HG02763 (cell line): ENCODE measurements at regions not wholly inside any gene's neighbourhood (a gene's known extent, or its start where the extent isn't known, plus 50 kb on each side); places are given as distances from the start of the nearest gene placed in this dataset.
A peak's percentile ranks its signal among the peaks of the same experiment; 100 is the strongest.

Experiments used
- ATAC-seq: cut with Tn5 transposase; IDR thresholded peaks from one replicate; pipeline ENCODE4 v1.9.1; 2021; ENCODE audit warnings: mild to moderate bottlenecking, moderate library complexity; ENCODE audit not compliant: unreplicated experiment

- no peak for ATAC-seq
These were observed 565.5 kb downstream of the EPM2A start for GRCh38 chr6:145169726-145170224.

DNA sequence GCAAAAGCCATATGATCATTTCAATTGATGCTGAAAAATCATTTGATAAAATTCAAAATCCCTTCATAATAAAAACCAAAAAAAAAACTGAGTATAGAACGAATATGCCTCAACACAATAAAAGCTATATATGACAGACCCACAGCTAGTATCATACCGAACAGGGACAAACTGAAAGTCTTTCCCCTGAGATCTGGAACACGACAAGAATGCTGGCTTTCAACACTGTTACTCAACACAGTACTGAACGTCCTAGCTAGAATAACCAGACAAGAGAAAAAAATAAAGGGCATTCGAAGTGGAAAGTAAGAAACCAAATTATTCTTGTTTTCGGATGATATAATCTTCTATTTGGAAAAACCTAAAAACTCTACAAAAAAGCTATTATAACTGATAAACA, 559.9 kb downstream of the EPM2A start:
- ATAC-seq, result no peak

DNA sequence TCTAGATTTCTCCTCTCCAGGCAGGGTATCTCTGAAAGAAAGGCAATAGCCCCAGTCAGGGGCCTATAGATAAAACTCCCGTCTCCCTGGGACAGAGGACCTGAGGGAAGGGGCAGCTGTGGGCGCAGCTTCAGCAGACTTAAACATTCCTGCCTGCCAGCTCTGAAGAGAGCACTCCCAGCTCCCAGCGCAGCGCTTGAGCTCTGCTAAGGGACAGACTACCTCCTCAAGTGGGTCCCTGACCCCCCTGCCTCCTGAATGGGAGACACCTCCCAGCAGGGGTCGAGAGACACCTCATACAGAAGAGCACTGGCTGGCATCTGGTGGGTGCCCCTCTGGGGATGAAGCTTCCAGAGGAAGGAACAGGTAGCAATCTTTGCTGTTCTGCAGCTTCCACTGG, 556.9 kb downstream of the EPM2A start:
- no peak for ATAC-seq

- ATAC-seq, result no peak
These were observed 547.7 kb downstream of the EPM2A start for GRCh38 chr6:145187491-145188206.

- ATAC-seq, result no peak
These were observed 545.5 kb downstream of the EPM2A start for GRCh38 chr6:145189836-145190235.

GRCh38 chr6:145194389-145194788, 540.9 kb downstream of the EPM2A start:
- no peak for ATAC-seq

GRCh38 chr6:145199961-145200360, 535.4 kb downstream of the EPM2A start:
- no peak for ATAC-seq

GRCh38 chr6:145204301-145204700, 531.0 kb downstream of the EPM2A start:
- no peak for ATAC-seq

- ATAC-seq, result no peak
These were observed 528.9 kb downstream of the EPM2A start for GRCh38 chr6:145206247-145206907.

- no peak for ATAC-seq
These were observed 526.8 kb downstream of the EPM2A start for GRCh38 chr6:145208474-145208873.

- no peak for ATAC-seq
These were observed 526.0 kb downstream of the EPM2A start for GRCh38 chr6:145209272-145209671.

GRCh38 chr6:145212813-145213212, 522.5 kb downstream of the EPM2A start:
- peak; percentile 29 for ATAC-seq

- ATAC-seq, result peak; percentile 70
These were observed 521.7 kb downstream of the EPM2A start for GRCh38 chr6:145213614-145214013.

- no peak for ATAC-seq
These were observed 520.8 kb downstream of the EPM2A start for GRCh38 chr6:145214570-145214969.

DNA sequence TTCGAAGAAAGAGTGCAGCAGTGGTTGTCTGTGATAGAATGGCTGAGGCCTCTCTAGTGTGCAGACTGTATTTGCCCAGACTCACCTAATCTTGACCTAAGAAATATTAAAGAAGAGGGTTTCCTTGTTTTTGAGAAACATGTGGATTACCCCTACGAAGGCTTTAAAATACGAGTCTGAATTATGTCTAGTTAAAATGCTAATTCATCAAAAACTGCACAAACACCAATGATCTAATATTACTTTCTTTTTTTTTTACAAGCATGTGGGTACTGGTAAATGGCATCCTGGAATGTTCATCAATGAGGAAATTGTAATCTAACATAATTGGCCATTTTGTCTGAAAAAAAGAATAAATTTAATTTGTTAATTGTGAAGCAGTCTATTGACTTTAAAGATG, 510.9 kb downstream of the EPM2A start:
- ATAC-seq, result no peak

- ATAC-seq, result no peak
These were observed 509.8 kb downstream of the EPM2A start for GRCh38 chr6:145225500-145225899.

DNA sequence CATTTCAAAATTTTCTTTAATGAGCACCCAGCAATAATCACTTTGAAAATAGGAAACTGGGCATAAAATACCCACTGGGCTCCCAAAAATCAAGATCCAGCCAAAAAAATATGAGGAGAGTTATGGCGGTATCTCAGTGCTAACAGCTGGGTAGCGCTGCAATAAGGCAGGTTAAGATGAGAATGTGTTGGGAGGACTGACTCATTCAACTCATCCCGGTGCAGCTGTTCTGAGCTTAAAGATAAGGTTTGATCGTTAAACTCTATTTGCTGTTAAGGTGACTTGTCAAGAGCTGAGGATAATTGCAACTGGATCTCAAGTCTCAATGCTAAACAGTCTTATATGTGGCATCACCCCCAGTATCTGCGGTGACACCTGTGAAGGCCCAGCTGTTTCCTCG, 507.7 kb downstream of the EPM2A start:
- ATAC-seq, result no peak

GRCh38 chr6:145228962-145229582, 506.2 kb downstream of the EPM2A start:
- ATAC-seq, result no peak

DNA sequence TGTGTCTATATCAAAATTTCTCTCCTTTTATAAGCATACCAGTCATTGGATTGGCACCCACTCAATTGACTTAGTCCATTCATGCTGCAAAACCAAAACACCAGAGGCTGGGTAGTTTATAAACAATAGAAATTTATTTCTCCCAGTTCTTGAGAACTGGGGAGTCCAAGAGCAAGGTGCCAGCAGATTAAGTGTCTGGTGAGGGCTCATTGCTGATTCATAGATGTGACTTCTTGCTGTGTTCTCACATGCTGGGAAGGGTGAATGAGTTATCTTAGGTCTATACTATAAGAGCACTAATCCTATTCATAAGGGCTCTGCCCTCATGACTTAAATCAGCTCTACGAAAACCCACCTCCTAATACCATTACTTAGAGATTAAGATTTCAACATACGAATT, 501.4 kb downstream of the EPM2A start:
- no peak for ATAC-seq

DNA sequence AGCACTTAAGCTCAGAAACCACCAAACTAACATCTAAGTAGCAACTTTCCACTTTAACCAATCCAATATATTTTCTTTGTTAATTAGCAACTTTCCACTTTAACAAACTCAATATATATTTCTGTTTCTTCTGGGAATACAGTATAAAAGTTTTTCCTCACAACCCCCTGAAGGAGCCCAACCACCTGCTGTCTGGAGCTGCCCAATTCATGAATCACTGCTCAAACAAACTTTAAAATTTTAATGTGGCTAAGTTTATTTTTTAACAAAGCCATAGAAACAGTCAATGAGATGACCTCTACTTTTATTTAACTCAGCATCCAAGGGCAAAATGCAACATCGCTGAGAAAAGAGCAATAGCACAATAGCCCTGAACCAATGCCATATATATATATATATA, 500.1 kb downstream of the EPM2A start:
- no peak for ATAC-seq

DNA sequence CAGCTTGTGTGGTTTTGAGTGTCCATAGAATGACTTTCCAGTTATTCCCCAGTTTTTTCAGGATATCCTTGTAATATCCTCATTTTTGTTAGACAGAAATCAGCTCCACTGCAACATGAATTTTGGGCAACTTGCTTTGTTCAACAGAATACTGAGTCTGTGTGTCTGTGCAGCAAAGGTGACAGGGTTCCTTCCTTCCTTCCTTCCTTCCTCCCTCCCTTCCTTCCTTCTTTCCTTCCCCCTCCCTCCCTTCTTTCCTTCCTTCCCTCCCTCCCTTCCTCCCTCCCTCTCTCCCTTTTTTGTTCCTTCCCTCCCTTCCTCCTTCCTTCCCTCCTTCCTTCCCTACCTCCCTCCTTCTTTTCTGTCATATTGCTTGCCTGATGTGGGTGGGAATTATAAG, 496.5 kb downstream of the EPM2A start:
- no peak for ATAC-seq

DNA sequence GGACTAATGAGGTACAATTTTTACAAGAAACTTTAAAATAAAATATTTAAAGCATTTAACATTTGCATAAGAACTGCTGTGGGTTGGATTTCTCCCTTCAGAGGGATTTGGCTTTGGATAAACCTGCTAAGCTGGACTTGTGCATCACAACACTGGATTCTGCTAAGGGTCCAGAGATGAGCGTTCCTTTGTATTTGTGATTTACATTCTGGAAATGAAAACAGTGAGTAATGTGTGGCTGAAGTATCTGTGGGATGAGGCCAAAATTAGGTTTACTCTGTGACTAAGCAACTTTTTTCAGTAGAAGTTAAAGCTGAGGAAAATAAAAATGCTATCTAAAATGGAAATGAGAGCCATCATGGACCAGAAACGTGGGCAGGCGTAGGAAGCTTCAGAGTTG, 494.3 kb downstream of the EPM2A start:
- no peak for ATAC-seq
